Upper lobe of left lung (tissue), 6 donors: ENCODE measurements at regions not wholly inside any gene's neighbourhood (a gene's known extent, or its start where the extent isn't known, plus 50 kb on each side); places are given as distances from the start of the nearest gene placed in this dataset.

Experiments
- ATAC-seq, 2 donors: fragments of 200-7000 bp; cut with Tn5 transposase; one replicate each; pipeline ENCODE4 v1.9.1; 2022; ENCODE audit warnings: mild to moderate bottlenecking in 2 of 2, moderate library complexity in 2 of 2; ENCODE audit not compliant: low FRiP score in 2 of 2
- DNase-seq, 2 donors: peaks; one replicate each; pipeline ENCODE4 v3.0.0-alpha.2; 2019 to 2020
- H3K27ac ChIP-seq, 4 donors: fragments of 200-600 bp; sonication (generic); one replicate each; pipeline ENCODE4 v1.5.1; 2016 to 2019
- H3K27me3 ChIP-seq, 4 donors: fragments of 200-600 bp; sonication (generic); one replicate each; pipeline ENCODE4 v1.5.1; 2017 to 2019
- H3K36me3 ChIP-seq, 4 donors: fragments of 200-600 bp; sonication (generic); one replicate each; pipeline ENCODE4 v1.5.1; 2016 to 2019
- H3K4me1 ChIP-seq, 4 donors: fragments of 200-600 bp; sonication (generic); one replicate each; pipeline ENCODE4 v1.5.1; 2018 to 2019
- H3K4me3 ChIP-seq, 4 donors: fragments of 200-600 bp; sonication (generic); one replicate each; pipeline ENCODE4 v1.5.1; 2017 to 2019; ENCODE audit warnings: mild to moderate bottlenecking in 2 of 4, moderate library complexity in 1 of 4
- H3K9me3 ChIP-seq, 4 donors: fragments of 200-600 bp; sonication (generic); one replicate each; pipeline ENCODE4 v1.5.1; 2018 to 2019
- EP300 ChIP-seq, 4 donors: sonication (generic); formaldehyde crosslinking; IDR thresholded peaks; one replicate each; pipeline ENCODE4 v1.5.1; 2017; ENCODE audit warnings: antibody characterized with exemption in 4 of 4, control low read depth in 2 of 4
- POLR2A ChIP-seq, 4 donors: fragments of 450-650 bp; IDR thresholded peaks; one replicate each; pipeline ENCODE4 v1.5.1; 2016 to 2017; ENCODE audit warnings: antibody characterized with exemption in 4 of 4, mild to moderate bottlenecking in 2 of 4
- POLR2AphosphoS5 ChIP-seq, 2 donors: sonication (generic); formaldehyde crosslinking; IDR thresholded peaks; one replicate each; pipeline ENCODE4 v1.5.1; 2017; ENCODE audit warnings: antibody characterized with exemption in 2 of 2
- WGBS, 2 donors: methylation state at CpG; one replicate each; pipeline ENCODE4 v1.1.5; 2017 to 2018; 5-methylcytosine and 5-hydroxymethylcytosine counted together
- TF ChIP-seq, protein P1 (sequence below), 6 experiments: fragments of 450-650 bp in 4 of 6; fragments of 200-600 bp in 2 of 6; sonication (generic) in 2 of 6; IDR thresholded peaks; one replicate each; pipeline ENCODE4 v1.5.1; 2016 to 2019; ENCODE audit warnings: antibody characterized with exemption in 6 of 6
- donor health status: DM: no; HTN: no; CAD: no; lungs with moderate emphysema.
- donor health status: DM: no; HTN: yes; CAD: no; lungs with severe emphysema.

DNA sequence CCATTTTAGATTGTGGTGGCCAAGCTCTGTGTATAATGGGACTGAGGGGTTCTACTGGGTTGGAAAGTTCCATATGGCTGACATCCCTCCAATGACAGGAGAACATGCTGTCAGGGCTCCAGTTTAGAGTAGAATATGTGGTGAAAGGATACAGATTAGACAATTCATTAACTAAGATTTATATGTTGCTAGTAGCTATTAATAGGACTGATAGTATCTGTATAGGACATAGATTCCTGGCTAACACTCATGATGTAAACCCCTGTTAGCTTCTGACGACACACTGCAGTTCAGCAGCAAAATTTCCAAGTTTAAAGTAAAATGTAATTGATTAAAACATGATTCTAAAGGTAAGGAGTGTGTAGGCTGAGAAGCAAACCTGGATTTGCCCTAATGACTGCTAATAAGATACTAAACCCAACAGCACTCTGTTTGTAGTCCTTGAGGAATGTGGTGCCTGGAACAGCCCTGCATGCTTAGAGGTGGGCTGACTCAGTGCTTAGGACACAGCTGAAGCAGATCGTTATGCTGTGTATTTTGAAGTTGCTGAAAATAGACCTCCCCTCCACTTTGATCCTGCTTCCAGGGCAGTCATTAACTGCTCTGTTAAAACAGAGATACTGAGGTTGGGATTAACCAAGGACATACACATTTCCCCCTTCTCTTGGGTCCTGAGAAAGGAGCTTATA, 1129.6 kb downstream of the SORCS3 start:
- Histone ChIP-seq H3K4me3 (no peak overlapping the region), H3K36me3 (no peaks in the 10 kb centered on the region), H3K27me3 (no peaks in the 10 kb centered on the region), H3K4me1 (no peaks in the 10 kb centered on the region), H3K9me3 (no peaks in the 10 kb centered on the region), H3K27ac (no peak overlapping the region)
- no peak for DNase-seq
- ATAC-seq: no peak
- no peak for TF ChIP-seq EP300 (IDR thresholded peaks at IDR 0.05)
- TF ChIP-seq POLR2AphosphoS5 (IDR thresholded peaks at IDR 0.05): no peak
- TF ChIP-seq, protein P1, sequence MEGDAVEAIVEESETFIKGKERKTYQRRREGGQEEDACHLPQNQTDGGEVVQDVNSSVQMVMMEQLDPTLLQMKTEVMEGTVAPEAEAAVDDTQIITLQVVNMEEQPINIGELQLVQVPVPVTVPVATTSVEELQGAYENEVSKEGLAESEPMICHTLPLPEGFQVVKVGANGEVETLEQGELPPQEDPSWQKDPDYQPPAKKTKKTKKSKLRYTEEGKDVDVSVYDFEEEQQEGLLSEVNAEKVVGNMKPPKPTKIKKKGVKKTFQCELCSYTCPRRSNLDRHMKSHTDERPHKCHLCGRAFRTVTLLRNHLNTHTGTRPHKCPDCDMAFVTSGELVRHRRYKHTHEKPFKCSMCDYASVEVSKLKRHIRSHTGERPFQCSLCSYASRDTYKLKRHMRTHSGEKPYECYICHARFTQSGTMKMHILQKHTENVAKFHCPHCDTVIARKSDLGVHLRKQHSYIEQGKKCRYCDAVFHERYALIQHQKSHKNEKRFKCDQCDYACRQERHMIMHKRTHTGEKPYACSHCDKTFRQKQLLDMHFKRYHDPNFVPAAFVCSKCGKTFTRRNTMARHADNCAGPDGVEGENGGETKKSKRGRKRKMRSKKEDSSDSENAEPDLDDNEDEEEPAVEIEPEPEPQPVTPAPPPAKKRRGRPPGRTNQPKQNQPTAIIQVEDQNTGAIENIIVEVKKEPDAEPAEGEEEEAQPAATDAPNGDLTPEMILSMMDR (IDR thresholded peaks at IDR 0.05): no peak
- no peak for TF ChIP-seq POLR2A (IDR thresholded peaks at IDR 0.05)
- WGBS, 2 donors: 13 to 30% methylated on average over 2 of the region's 2 CpGs

DNA sequence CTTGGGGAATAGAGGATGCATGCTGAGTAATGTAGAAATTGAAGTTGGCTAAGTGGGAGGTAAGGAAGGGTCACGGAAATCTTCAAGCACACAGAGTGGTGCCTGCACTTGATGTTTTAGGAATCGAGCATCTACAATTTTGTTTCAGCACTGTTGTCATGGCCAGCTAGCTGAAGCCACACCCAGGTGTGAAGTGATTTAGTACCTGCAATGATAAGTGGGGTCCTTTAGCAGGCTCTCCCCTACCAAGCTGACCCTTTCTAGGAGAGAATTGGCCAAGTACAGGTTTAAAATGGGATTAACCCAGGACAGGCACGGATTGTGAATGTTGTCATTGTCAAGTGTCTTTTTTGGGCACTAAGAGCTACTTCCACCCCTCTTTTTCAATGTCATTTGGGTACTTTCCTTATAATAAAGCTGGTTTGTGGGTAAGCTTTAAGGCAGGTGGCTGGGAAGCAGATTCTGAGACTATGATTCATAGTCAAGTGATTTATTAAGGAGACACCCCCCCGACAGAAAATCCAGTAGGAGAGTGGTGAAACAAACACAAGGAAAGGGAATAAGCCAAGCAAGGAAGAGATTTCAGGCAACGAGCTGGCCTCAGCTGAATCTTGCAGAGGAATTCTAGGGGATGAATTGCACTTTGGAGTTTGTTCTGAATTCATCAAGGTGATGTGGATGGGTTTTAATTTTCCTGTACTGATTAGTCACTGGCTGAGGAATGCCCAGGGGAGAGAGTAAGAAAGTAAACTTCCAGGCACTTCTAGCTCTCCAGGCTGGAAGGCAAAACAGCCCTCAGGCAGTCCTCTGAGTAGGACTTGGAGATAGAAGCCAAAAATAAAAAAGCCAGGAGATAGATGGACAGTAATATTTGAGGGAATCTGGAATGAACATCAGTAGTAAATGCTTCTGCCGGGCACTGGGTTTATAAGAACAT, 1128.4 kb downstream of the SORCS3 start:
- TF ChIP-seq, protein P1 (IDR thresholded peaks at IDR 0.05): no peak
- TF ChIP-seq POLR2AphosphoS5 (IDR thresholded peaks at IDR 0.05): no peak
- no peak for TF ChIP-seq POLR2A (IDR thresholded peaks at IDR 0.05)
- no peak for TF ChIP-seq EP300 (IDR thresholded peaks at IDR 0.05)
- no peaks in the 10 kb centered on the region for H3K4me1 ChIP-seq
- no peaks in the 10 kb centered on the region for H3K36me3 ChIP-seq
- WGBS, 2 donors: 38 to 39% methylated on average over 6 of the region's 6 CpGs
- no peak overlapping the region for H3K27ac ChIP-seq
- ATAC-seq: no peak
- no peak overlapping the region for H3K4me3 ChIP-seq
- no peaks in the 10 kb centered on the region for H3K9me3 ChIP-seq
- H3K27me3 ChIP-seq: no peaks in the 10 kb centered on the region
- DNase-seq: no peak

DNA sequence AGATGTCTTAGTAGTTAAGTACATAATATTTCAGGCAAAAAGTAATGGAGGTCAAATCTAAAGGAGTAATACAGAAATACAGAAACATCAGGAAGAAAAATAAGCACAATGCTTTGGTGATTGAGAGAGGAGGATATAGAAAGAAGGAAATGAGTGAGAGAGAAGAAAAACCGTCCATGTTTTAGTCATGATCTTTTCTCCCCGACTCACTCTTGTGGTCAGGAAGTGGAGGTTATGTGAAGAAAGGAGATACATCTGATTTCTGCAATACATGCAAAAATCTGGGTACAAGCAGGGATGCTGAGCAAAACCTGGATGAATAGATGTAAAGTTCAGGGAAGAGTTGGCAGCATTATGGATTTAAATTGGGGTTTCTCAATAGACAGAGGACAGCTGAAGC, 1122.5 kb downstream of the SORCS3 start:
- H3K27me3 ChIP-seq: no peaks in the 10 kb centered on the region
- TF ChIP-seq, protein P1 (IDR thresholded peaks at IDR 0.05): no peak
- no peak for TF ChIP-seq POLR2A (IDR thresholded peaks at IDR 0.05)
- no peak for TF ChIP-seq POLR2AphosphoS5 (IDR thresholded peaks at IDR 0.05)
- no peak for TF ChIP-seq EP300 (IDR thresholded peaks at IDR 0.05)
- DNase-seq (no peak), ATAC-seq (no peak)
- no peaks in the 10 kb centered on the region for H3K36me3 ChIP-seq
- WGBS, 2 donors: 55 to 57% methylated on average over 2 of the region's 2 CpGs
- H3K4me1 ChIP-seq: no peaks in the 10 kb centered on the region
- H3K27ac ChIP-seq: no peak overlapping the region
- H3K9me3 ChIP-seq: no peaks in the 10 kb centered on the region
- H3K4me3 ChIP-seq: no peak overlapping the region

DNA sequence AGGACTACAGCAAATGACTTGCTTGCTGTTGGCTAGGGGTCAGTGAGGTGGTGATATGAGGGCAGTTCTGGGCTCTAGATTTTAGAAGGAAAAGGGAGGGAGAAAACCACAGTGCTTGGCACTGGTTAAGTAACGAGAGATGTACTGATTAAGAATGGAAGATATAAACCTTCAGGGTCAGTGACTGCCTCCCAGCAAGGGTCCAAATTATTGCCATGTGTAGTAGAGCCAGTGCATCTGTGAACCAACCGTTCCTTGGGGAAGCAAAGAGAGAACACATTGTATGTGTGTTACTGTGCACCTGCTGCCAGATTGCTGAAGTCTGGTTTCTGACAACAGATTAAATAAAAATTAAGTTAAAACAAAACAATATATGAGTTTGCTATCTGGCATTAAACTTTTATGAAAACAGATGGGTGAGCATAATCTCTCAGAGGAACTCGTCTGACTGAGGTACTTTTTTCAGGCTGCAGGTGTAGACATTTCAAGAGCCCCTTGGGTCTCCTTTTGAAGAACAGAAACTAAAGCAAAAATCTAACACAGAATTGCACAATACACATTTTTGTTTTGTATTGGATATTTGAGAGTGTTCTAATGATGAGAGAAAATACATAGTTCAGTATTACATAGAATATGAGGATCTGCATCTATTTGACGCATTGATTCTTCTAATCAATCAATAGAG, 1120.6 kb downstream of the SORCS3 start:
- WGBS, 2 donors: 69 to 72% methylated on average over 4 of the region's 4 CpGs
- DNase-seq (no peak), ATAC-seq (no peak)
- no peak overlapping the region for H3K4me3 ChIP-seq
- H3K9me3 ChIP-seq: no peaks in the 10 kb centered on the region
- no peak overlapping the region for H3K27ac ChIP-seq
- TF ChIP-seq POLR2AphosphoS5 (IDR thresholded peaks at IDR 0.05) (no peak), EP300 (IDR thresholded peaks at IDR 0.05) (no peak), POLR2A (IDR thresholded peaks at IDR 0.05) (no peak)
- TF ChIP-seq, protein P1 (IDR thresholded peaks at IDR 0.05): no peak
- H3K27me3 ChIP-seq: no peaks in the 10 kb centered on the region
- no peaks in the 10 kb centered on the region for H3K36me3 ChIP-seq
- H3K4me1 ChIP-seq: no peaks in the 10 kb centered on the region
